ENCODE measurements at regions not wholly inside any gene's neighbourhood (a gene's known extent, or its start where the extent isn't known, plus 50 kb on each side); places are given as distances from the start of the nearest gene placed in this dataset.
A peak's percentile ranks its signal among the peaks of the same experiment; 100 is the strongest.

DNA sequence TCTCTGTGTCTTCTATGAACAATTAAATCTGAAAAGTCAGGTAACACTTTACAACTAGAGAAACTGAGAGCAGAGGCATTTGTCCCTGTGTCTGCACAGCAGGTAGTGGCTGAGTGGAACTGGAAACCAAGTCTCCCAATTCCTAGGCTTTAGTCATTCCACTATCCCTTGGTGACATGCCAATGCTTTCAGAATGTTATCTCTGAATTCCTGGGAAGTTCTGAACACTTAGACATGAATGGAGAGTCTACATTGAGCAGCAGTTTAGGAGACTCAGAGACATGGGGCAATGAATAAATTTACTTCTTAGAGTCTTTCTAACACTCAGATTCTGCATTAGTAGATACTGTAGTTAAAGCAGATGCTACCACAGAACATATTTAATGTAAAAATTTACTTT, 94.8 kb upstream of the APC start:
- intact Hi-C loops (cut with micrococcal nuclease): no loop called here
- DNase-seq (no peak), ATAC-seq (peak; percentile 85)

DNA sequence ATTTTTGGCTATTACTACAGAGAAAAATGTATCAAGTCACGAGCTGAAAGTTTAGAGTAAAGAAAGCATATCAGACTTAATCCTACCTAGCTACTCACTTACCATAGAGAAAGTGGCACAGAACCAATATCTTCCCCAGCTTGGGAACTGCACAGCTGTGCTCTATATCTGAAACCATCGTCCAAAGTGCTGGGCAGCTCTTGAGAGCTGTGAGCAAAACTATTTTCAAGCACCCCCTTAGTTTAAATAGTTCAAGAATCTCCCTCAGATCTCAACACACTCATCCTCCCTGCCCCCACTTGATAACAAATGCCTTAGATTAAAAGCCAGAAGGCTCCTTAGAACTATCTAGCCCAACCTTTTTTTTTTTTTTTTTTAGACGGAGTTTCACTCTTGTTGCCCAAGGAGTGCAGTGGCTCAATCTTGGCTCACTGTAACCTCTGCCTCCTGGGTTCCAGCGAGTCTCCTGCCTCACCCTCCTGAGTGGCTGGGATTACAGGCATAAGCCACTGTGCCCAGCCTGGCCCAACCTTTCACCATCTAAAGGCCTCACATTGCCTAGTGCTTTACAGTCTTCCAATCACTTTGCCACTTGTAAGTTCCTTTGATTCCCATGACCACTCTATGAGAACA, 94.2 kb upstream of the APC start:
- peak; percentile 15 for ATAC-seq
- intact Hi-C loops (cut with micrococcal nuclease): no loop called here
- no peak for DNase-seq

DNA sequence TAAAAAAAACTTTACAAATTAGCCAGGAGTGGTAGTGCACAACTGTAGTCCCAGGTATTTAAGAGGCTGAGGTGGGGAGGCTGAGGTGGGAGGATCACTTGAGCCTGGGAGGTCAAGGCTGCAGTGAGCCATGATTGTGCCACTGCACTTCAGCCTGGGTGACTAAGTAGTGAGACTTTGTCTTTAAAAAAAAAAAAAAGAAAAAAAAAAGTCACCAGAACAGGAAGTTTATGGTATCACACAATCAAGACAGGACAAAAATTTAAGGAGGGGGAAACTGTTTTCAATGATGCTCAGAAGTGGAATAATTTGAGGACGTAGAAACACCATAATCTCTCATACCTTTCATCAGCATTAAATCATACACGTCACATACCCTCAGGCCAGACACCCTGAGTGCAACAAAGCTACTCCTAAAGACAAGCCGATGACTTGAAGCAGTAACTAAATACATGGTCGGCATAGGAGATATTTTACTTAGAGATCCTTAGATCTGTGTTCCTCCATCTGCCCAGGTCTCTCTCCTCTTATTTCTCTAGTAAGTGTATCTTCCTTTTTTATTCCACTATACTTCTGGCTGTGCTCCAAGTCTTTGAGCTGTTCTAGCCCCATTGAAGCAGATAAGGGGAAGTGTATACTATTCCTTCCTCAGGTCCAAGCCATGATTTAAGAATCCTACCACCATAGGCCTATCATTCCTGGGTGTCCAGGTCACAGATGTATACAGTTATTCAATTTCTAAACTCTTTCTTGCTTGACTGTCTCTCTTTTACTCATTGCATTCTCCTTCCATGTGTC, 91.3 kb upstream of the APC start:
- no peak for ATAC-seq
- DNase-seq: no peak
- intact Hi-C loops (cut with micrococcal nuclease): no loop called here

DNA sequence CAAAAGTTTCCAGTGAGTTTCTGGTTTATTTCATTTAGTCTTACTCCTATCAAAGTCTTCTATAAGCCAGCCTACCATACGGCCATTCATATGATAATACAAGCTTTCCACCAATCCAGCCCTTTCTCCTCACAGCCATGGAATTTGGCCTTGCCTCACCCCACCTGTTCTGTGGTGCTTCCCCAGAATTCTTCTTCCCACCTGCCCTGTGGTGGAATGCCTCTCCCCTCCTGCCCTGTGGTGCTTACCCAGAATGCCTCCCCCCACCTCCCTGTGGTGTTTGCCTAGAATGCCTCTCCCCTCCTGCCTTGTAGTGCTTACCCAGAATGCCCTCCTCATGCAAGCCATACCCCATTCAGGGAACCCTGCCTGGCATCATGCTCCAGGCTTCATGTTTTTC, 90.3 kb upstream of the APC start:
- DNase-seq (no peak), ATAC-seq (no peak)
- intact Hi-C loops (cut with micrococcal nuclease): no loop called here

DNA sequence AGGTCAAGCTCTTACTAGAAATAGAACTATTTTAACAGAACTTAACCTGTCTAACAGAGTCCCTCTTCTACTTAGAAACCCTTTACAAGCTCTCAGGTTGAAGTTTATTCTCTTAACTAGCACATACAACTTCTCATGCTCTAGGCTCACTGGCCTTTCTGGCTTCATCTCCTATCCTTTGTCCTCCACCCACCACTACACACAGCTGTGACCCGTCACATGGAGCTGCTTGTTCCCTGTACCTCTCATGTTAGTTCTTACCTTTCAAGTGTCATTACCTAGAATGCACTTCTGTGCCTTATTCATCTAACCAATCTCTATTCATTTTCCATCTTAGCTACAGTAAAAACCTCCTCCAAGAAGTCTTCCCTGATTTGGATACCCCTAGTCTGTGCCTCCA, 89.4 kb upstream of the APC start:
- intact Hi-C loops (cut with micrococcal nuclease): no loop called here
- ATAC-seq (no peak), DNase-seq (no peak)

DNA sequence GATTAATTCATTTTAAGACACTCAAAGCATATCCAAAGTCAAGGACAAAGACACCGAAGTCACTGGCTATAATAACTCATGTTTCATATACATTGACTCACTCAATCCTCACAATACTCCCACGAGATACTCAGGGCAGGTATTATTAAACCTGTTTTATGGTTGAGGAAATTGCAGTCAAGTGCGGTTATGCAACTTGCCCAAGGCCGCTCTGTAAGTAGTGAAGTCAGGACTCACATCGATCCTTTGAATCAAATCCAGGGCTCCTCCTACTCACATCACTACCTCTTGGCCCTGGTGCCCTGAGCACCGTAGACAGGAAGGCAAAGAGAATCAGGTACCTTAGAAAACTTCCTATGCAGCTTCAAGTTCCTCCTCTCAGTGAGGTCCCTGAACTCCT, 87.8 kb upstream of the APC start:
- no peak for ATAC-seq
- intact Hi-C loops (cut with micrococcal nuclease): no loop called here
- no peak for DNase-seq

DNA sequence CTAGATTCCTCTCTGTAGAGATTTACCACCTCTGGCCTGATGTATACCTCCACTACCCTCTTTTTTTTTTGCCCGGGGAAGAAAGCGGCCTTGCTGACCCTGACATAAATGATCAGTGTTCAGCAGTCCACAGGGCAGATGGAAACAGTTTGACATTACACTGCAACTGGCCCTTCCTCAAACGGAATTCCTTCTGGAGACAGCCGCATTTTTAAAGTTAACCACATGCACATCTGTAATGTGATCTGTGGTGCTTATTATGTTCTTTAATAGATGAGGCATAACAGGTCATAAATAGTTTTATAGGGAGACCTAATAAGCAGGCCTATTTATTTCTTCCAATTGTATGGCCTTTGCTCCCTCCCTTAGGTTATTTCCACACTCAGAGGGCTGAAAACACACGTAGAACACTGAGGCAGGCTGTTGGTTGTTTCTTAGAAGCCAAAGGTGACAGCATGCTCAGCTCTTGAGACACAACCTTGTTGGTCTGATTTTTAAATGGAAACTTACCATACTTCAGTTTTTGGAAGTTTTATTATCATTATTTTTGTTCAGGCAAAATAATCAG, 84.0 kb upstream of the APC start:
- intact Hi-C loops (cut with micrococcal nuclease): no loop called here
- ATAC-seq: no peak
- DNase-seq: no peak

DNA sequence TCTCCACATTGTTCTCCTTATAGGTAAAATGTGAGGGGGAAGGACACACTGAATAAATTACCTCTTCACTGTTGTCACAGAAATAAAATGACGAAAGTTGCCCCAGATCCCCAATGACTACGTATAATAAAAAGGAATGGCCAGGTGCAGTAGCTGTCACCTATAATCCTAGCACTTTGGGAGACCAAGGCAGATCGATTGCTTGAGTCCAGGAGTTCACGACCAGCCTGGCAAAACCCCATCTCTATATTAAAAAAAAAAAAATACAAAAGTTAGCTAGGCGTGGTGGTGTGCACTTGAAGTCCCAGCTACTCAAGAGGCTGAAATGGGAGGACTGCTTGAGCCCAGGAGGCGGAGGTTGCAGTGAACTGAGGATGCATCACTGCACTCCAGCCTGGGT, 82.2 kb upstream of the APC start:
- DNase-seq: no peak

DNA sequence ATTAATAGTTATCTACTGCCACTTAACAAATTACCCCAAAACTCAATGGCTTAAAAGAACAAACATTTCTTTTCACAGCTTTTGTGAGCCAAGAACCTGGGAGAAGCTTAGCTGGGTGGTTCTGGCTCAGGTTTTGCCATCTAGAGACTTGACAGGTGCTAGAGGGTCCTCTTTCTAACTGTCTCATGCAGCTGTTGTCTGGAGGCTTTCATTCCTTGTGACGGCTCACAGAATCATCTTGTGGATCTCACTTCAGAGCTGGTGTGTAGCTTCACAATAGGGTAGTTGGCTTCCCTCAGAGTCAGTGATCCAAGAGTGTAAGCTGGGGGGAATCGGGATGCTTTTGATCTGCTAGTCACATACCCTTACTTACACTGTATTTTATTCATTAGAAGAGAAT, 81.2 kb upstream of the APC start:
- intact Hi-C loops (cut with micrococcal nuclease): no loop called here
- ATAC-seq (no peak), DNase-seq (no peak)

More for the DNA sequence above, 82.2 kb upstream of the APC start:
- intact Hi-C loops (cut with micrococcal nuclease): no loop called here
- no peak for ATAC-seq

DNA sequence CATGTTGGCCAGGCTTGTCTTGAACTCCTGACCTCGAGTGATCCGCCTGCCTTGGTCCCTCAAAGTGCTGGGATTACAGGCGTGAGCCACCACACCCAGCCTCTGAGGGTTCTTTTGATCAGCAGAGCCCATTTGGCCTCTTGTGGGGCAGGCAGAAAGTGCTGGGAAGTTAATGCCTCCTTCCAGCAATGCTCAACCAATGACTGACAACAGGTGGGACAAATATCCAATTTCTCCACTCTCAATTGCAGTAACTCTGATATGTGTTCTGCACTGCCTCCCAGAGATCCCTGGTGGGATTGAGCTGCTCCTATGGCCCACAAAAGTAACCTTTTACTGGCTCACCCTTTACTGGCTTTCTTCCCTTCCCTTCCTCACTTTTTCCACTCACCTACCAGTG, 79.9 kb upstream of the APC start:
- DNase-seq: no peak
- intact Hi-C loops (cut with micrococcal nuclease): no loop called here
- no peak for ATAC-seq

DNA sequence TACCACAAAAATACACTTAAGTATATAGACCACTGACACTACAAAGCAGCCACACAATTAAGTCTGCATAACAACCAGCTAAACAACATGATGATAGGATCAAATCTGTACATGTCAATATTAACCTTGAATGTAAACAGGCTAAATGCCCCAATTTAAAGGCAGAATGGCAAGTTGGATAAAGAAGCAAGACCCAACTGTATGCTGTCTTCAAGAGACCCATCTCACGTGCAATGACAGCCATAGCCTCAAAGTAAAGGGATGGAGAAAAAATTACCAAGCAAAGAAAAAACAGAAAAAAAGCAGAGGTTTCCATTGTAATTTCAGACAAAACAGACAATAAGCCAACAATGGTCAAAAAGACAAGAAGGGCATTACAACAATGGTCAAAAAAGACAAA, 77.3 kb upstream of the APC start:
- DNase-seq: no peak
- intact Hi-C loops (cut with micrococcal nuclease): no loop called here
- no peak for ATAC-seq

DNA sequence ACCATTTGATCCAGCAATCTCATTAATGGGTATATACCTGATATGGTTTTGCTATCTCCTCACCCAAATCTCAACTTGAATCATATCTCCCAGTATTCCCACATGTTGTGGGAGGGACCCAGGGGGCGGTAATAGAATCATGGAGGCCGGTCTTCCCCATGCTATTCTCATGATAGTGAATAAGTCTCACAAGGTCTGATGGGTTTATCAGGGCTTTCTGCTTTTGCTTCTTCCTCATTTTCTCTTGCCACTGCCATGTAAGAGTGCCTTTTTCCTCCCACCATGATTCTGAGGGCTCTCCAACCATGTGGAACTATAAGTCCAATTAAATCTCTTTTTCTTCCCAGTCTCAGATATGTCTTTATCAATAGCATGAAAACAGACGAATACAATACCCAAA, 74.5 kb upstream of the APC start:
- DNase-seq: no peak
- ATAC-seq: no peak
- intact Hi-C loops (cut with micrococcal nuclease): no loop called here

DNA sequence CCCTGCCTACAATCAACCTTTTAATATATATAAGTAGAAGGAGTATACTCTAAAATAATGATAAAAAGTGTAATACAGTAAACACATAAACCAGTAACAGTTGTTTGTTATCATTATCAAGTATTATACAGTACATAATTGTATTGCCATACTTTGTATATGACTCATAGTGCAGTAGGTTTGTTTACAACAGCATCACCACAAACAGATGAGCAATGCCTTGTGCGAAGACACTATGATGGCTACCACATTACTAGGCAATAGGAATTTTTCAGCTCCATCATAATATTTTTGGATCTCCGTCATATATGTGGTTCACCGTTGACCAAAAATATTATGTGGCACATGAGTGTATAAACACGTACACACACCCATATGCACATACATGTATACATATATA, 69.7 kb upstream of the APC start:
- ATAC-seq: no peak
- intact Hi-C loops (cut with micrococcal nuclease): no loop called here

DNA sequence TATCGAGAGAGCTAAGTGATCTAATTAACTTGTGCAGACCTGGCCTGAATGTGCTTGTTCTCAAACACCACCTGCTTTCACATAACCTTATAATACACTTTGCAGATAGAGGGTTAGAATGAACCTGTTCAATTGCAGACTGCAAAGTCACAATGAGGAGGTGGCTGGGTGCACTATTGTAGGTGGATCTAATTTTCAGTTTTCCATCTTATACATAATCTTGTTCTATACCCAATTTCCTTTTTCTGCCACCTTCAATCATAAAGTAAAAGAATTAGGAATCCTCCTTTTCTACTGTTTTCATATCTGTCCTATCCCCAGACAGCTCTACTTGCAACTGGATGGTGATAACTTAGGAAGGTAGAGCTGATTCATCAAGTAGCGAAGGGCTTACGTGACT, 68.8 kb upstream of the APC start:
- ATAC-seq (no peak), DNase-seq (no peak)
- intact Hi-C loops (cut with micrococcal nuclease): no loop called here

More for the DNA sequence above, 69.7 kb upstream of the APC start:
- DNase-seq: no peak

DNA sequence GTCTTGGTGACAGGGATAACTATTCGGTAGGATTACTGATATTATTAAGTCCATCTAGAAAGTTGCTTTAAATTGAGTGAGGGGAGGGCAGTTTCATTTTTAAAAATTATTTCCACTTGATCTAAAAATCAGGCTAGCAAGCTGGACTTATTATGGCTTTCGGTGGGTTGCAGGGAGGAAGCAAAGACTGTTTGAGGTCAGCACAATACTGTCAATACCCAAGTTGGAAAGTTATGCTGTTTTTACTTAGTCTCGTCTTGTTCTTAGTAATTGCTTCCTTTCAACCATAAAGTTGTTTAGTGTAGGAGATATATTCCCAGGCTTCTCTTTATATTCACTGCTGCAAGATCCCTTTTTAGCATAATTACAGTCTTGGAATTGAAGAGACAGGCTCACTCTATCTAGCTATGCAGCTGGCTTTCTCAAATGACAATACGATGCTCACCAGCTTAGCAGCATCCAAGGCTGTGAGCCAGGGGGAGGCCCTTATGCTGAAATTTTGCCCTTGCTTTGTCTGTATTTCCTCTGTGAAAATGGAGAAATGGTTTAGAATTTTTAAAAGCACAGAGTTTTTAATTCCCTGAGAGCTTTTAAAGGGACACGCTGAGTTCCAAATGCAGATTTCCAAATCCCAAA, 68.2 kb upstream of the APC start:
- ATAC-seq (no peak), DNase-seq (no peak)
- intact Hi-C loops (cut with micrococcal nuclease): no loop called here

DNA sequence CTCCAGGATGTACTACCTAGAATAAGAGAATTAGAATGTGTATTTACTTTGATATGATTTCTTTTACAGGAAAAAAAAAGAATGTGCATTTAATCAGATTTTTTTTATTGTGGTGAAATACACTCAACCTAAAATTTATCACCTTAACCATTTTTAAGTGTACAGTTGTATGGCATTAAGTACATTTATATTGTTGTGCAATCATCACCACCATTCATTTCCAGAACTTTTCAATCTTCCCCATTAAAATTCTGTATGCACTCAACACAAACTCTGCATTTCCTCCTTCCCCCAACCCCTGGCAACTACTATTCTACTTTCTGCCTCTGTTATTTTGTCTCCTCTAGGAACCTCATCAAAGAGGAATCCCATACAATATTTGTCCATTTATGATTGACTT, 66.0 kb upstream of the APC start:
- ATAC-seq (no peak), DNase-seq (no peak)
- intact Hi-C loops (cut with micrococcal nuclease): no loop called here

DNA sequence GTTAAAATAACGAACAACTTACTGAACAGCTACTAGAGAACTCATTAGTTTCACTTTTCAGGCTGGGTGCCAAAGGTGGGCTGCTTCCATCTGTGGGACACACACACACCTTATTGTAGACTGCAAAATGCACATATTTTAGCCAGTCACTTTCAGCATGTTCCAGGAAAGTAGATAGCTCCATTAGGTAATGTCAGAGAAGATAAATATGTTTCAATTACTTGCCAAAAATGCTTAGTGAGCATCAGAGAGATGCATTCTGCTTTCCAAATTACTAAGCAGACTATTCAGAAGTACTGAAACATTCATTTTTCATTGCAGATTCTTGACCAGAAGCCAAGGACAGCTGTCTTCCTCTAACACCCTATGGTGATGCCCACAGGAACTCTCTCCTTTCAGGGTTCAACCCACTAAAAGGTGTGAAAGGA, 56.2 kb upstream of the APC start:
- intact Hi-C loops (cut with micrococcal nuclease): no loop called here

DNA sequence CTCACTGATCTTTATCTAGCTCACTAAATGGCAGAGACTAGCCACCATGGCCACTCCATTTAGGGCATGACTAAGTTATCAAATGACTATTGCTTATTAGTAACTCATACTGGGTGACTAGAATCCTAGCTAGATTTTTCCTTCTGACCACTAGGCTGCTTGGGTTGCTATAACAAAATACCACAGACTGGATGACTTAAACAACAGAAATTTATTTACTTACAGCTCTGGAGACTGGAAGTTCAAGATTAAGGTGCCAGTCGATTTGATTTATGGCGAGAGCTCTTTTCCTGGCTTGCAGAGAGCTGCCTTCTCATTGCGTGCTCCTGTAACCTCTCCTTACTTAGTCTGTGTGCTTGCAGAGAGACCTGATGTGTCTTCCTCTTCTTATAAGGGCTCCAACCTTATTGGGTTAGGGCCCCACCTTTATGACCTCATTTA, 55.0 kb upstream of the APC start:
- ATAC-seq: no peak
- DNase-seq: no peak
- intact Hi-C loops (cut with micrococcal nuclease): no loop called here

More for the DNA sequence above, 56.2 kb upstream of the APC start:
- ATAC-seq (no peak), DNase-seq (no peak)

DNA sequence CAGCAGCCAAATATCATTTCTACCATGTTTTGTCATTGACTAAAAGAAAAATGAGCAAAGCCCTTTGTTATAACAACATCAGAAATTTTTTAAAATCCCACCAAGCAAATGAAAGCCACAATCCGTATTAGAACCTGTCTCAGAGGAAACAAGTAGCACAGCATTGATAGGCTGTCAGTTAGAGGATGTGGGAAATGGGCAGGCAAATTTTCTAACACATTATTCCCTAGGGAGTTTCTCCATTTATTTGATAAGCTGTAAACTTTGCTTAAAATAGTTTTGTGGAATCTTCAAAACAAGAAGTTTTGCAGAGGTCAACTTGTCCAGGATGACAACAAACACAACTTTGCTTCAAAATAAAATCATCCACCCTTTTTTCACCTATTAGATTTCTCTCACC, 53.6 kb upstream of the APC start:
- intact Hi-C loops (cut with micrococcal nuclease): no loop called here
- ATAC-seq (no peak), DNase-seq (no peak)

DNA sequence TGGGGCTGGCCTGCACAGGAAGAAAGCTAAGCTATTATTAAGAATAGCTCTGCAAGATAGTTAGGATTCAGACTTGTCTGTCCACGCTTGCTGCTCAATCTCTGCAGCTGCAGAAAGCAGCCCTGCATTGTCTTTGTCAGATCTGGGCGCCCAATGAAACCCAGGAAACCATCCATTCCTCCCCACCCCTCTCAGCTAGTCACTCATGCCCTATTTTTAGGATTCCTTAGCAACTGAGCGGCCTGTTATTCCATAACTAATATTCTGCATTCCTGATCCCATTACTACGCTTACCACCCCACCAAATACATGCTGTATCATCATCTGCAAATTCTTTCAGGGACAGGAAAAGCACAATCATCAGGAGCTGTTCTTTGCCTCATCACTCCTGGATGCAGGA, 52.9 kb upstream of the APC start:
- DNase-seq: peak; percentile 24
- peak; percentile 95 for ATAC-seq
- intact Hi-C loops (cut with micrococcal nuclease): no loop called here
